ENCODE measurements at regions not wholly inside any gene's neighbourhood (a gene's known extent, or its start where the extent isn't known, plus 50 kb on each side); places are given as distances from the start of the nearest gene placed in this dataset.

- TF ChIP-seq POLR2A (IDR thresholded peaks at IDR 0.05; ENCODE audit: low read length) (no peak), GATA1 (IDR thresholded peaks at IDR 0.05; ENCODE audit: low read depth, low read length) (no peak)
Observed at GRCh38 chr3:74057169-74057568, 432.4 kb upstream of the PDZRN3 start.
